GM18907 (cell line): ENCODE measurements at regions not wholly inside any gene's neighbourhood (a gene's known extent, or its start where the extent isn't known, plus 50 kb on each side); places are given as distances from the start of the nearest gene placed in this dataset.

Source experiments
- ATAC-seq: cut with Tn5 transposase; IDR thresholded peaks from one replicate; pipeline ENCODE4 v1.9.1; 2021; ENCODE audit warnings: mild to moderate bottlenecking, moderate library complexity; ENCODE audit not compliant: unreplicated experiment

- ATAC-seq = no peak
Observed at GRCh38 chr2:2822143-2822542, 491.1 kb upstream of the MYT1L start.

GRCh38 chr2:2812648-2813047 lies 481.6 kb upstream of the MYT1L start:
- ATAC-seq = no peak

- no peak for ATAC-seq
Observed at GRCh38 chr2:2812117-2812516, 481.0 kb upstream of the MYT1L start.

GRCh38 chr2:2810504-2810903 lies 479.4 kb upstream of the MYT1L start:
- ATAC-seq = no peak

GRCh38 chr2:2809771-2810170 lies 478.7 kb upstream of the MYT1L start:
- no peak for ATAC-seq

GRCh38 chr2:2808551-2809058 lies 477.5 kb upstream of the MYT1L start:
- ATAC-seq = no peak

GRCh38 chr2:2806711-2807110 lies 475.6 kb upstream of the MYT1L start:
- no peak for ATAC-seq

- no peak for ATAC-seq
Observed at GRCh38 chr2:2805263-2805662, 474.2 kb upstream of the MYT1L start.

- no peak for ATAC-seq
Observed at GRCh38 chr2:2804528-2804927, 473.5 kb upstream of the MYT1L start.

- no peak for ATAC-seq
Observed at GRCh38 chr2:2801458-2801857, 470.4 kb upstream of the MYT1L start.

GRCh38 chr2:2800697-2801096 lies 469.6 kb upstream of the MYT1L start:
- ATAC-seq = no peak

- no peak for ATAC-seq
Observed at GRCh38 chr2:2800001-2800400, 468.9 kb upstream of the MYT1L start.

- ATAC-seq = no peak
Observed at GRCh38 chr2:2799151-2799697, 468.1 kb upstream of the MYT1L start.

GRCh38 chr2:2798337-2798736 lies 467.3 kb upstream of the MYT1L start:
- ATAC-seq = no peak

- ATAC-seq = no peak
Observed at GRCh38 chr2:2797797-2798196, 466.7 kb upstream of the MYT1L start.

- no peak for ATAC-seq
Observed at GRCh38 chr2:2796207-2796606, 465.1 kb upstream of the MYT1L start.

- no peak for ATAC-seq
Observed at GRCh38 chr2:2795438-2796091, 464.5 kb upstream of the MYT1L start.

GRCh38 chr2:2793925-2794560 lies 463.0 kb upstream of the MYT1L start:
- ATAC-seq = no peak

- no peak for ATAC-seq
Observed at GRCh38 chr2:2793514-2793913, 462.4 kb upstream of the MYT1L start.

GRCh38 chr2:2791606-2792005 lies 460.5 kb upstream of the MYT1L start:
- ATAC-seq = no peak

- ATAC-seq = no peak
Observed at GRCh38 chr2:2791031-2791430, 460.0 kb upstream of the MYT1L start.

GRCh38 chr2:2788076-2788475 lies 457.0 kb upstream of the MYT1L start:
- ATAC-seq = no peak
